IPS-18a (cell line): ENCODE measurements at regions not wholly inside any gene's neighbourhood (a gene's known extent, or its start where the extent isn't known, plus 50 kb on each side); places are given as distances from the start of the nearest gene placed in this dataset.
"Not testable (repeated sequence)": the region's sequence is repeated elsewhere in the genome, so short reads cannot be mapped to it uniquely, and the experiment has no call there.

Experiments
- H3K27ac ChIP-seq: one replicate; pipeline ENCODE4 v1.5.1; 2013; ENCODE audit warnings: low read length
- H3K27me3 ChIP-seq: one replicate; pipeline ENCODE4 v1.6.1; 2013; ENCODE audit warnings: mild to moderate bottlenecking, low read length; ENCODE audit not compliant: control insufficient read depth, insufficient read depth
- H3K36me3 ChIP-seq: one replicate; pipeline ENCODE4 v1.6.1; 2013; ENCODE audit warnings: low read depth, low read length; ENCODE audit not compliant: control insufficient read depth
- H3K4me1 ChIP-seq: one replicate; pipeline ENCODE4 v1.6.1; 2013; ENCODE audit warnings: low read depth, low read length; ENCODE audit not compliant: control insufficient read depth
- H3K4me3 ChIP-seq: one replicate; pipeline ENCODE4 v1.5.1; 2013; ENCODE audit warnings: low read length
- H3K9ac ChIP-seq: one replicate; pipeline ENCODE4 v1.6.1; 2013; ENCODE audit warnings: mild to moderate bottlenecking, low read length, moderate library complexity
- H3K9me3 ChIP-seq: one replicate; pipeline ENCODE4 v1.6.1; 2013; ENCODE audit warnings: low read depth, low read length; ENCODE audit not compliant: control insufficient read depth

DNA sequence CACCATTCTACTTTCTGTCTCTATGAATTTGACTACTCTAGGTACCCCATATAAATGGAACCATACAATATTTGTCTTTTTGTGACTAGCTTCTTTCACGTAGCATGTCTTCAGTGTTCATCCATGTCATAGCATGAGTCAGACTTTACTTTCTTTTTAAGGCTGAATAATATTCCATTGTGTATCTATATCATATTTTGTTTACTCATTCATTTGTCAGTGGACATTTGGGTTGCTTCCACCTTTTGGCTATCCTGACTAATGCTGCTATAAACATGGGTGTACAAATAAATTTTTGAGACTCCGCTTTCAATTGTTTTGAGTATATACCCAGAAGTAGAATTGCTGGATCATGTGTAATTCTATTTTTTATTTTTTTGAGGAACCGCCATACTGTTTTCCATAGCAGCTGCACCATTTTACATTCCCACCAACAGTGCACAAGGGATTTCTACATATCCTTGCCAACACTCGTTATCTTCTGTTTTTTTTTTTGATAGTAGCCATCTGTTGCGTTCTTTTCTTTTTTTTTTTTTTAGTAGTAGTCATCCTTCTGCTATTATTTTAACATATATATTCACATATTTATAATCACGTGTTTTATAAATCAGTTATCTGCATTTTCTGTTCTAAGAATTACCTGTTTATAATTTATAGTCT is 158.0 kb upstream of the MED14 start:
- peaks cover 9% of the 10 kb centered on the region for H3K9me3 ChIP-seq
- H3K4me1 ChIP-seq = peaks cover 10% of the 10 kb centered on the region
- no peaks in the 10 kb centered on the region for H3K27me3 ChIP-seq
- H3K4me3 ChIP-seq = no peak overlapping the region
- H3K27ac ChIP-seq = no peak overlapping the region
- H3K9ac ChIP-seq = no peak overlapping the region
- no peaks in the 10 kb centered on the region for H3K36me3 ChIP-seq

DNA sequence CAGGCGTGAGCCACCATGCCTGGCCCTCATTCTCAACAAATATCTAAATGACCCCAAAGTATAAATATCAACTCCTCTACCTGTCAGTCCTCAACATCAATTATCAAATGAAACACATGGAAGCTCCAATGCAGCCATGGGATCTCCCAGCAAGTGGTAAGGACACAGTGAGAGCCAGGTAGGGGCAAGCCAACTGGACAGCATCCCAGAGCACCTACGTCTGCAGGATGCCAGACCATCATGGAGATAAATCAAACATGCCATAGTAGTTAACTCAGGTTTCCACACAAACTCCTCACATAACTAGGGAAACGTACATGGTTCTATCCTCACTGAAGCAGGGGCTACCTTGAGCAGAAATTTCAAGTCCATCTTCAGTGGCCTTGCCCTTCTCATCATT is 159.9 kb upstream of the MED14 start:
- no peak overlapping the region for H3K4me3 ChIP-seq
- peaks cover 9% of the 10 kb centered on the region for H3K9me3 ChIP-seq
- no peaks in the 10 kb centered on the region for H3K36me3 ChIP-seq
- no peak overlapping the region for H3K9ac ChIP-seq
- no peak overlapping the region for H3K27ac ChIP-seq
- H3K4me1 ChIP-seq = peaks cover 8% of the 10 kb centered on the region
- H3K27me3 ChIP-seq = no peaks in the 10 kb centered on the region

DNA sequence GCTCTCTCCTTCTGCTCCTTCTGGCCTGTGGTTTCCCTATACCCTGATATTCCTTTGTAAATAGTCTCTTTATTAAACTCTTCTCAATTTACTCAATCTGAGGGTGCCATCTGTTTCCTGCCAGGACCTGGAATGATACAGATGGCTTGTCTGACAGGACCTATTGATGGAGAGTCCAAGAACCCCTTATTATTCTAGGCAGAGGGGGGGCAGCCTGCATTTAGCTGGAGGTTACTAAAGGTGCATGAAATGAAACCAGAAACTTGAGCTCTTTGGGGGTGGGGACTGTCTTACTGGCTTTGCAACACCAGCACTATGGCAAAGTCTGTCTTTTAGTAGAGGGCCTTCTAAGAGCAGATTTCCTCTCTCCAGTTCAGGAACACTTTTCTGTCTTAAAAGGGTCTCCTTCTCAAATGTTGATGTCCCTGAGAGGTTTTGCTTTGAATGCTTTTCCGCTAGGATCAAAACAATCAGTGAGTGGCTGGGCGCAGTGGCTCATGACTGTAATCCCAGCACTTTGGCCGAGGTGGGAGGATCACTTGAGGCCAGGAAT is 162.5 kb upstream of the MED14 start:
- Histone ChIP-seq H3K9ac (no peak overlapping the region), H3K9me3 (no peaks in the 10 kb centered on the region), H3K4me1 (peaks cover 8% of the 10 kb centered on the region), H3K36me3 (no peaks in the 10 kb centered on the region), H3K27me3 (no peaks in the 10 kb centered on the region), H3K27ac (no peak overlapping the region), H3K4me3 (no peak overlapping the region)

DNA sequence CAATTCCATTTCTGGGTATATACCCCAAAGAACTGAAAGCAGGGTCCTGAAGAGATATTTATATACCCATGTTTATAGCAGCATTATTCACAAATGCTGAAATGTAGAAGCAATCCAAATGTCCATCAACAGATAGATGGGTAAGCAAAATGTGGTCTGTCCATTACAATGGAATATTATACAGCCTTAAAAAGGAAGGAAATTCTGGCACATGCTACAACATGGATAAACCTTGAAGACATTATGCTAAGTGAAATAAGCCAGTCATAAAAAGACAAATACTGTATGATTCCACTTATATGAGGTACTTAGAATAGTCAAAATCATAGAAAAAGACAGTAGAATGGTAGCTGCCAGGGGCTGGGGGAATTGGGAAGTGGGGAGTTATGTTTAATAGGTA is 169.4 kb upstream of the MED14 start:
- H3K36me3 ChIP-seq = not testable (repeated sequence)

DNA sequence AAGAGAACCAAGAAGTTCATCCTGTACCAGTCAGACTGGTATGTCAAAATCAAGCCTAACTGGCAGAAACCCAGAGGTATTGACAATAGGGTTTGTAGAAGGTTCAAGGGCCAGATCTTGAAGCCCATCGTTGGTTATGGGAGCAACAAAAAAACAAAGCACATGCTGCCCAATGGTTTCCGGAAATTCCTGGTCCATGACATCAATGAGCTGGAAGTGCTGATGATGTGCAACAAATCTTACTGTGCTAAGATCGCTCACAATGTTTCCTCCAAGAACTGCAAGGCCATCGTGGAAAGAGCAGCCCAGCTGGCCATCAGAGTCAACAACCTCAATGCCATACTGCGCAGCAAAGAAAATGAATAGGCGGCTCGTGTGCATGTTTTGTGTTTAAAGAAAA is 172.7 kb upstream of the MED14 start:
- Histone ChIP-seq H3K27me3 (no peaks in the 10 kb centered on the region), H3K4me1 (no peaks in the 10 kb centered on the region), H3K27ac (no peak overlapping the region), H3K36me3 (no peaks in the 10 kb centered on the region), H3K4me3 (no peak overlapping the region), H3K9me3 (no peaks in the 10 kb centered on the region), H3K9ac (no peak overlapping the region)

More for the DNA sequence above, 169.4 kb upstream of the MED14 start:
- H3K27ac ChIP-seq, H3K4me1 ChIP-seq, H3K4me3 ChIP-seq, H3K9ac ChIP-seq, H3K9me3 ChIP-seq, H3K27me3 ChIP-seq: not testable (repeated sequence)

DNA sequence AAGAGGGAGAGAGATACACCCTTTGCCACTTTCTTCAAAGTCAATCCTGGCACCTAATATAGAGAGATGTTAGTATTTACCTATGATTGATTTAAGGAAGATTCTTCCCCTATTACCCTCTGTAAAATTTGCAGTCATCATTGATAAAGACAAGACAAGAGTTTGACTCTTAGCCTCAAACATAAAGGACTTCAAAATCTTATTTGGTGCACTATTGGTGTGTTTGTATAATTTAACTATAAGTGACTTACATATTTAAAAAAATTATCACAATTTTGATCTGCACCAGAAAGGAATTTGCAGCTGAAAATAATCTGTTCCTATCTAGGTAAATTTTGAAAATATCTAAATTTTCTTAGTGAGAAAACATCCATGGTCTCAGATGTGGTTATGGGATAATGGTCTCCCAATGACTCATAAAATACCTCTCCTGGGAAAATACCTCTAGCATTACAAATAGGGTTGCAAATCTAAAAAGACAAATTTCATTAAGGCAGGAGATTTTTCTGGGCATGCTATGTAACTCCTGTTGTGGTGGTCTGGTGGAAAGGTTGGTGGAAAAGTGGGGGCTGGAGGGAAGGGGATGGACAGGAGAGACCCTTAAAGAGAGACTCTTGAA is 173.6 kb upstream of the MED14 start:
- Histone ChIP-seq H3K9ac (no peak overlapping the region), H3K27me3 (no peaks in the 10 kb centered on the region), H3K4me3 (no peak overlapping the region), H3K4me1 (no peaks in the 10 kb centered on the region), H3K9me3 (no peaks in the 10 kb centered on the region), H3K27ac (no peak overlapping the region), H3K36me3 (no peaks in the 10 kb centered on the region)

DNA sequence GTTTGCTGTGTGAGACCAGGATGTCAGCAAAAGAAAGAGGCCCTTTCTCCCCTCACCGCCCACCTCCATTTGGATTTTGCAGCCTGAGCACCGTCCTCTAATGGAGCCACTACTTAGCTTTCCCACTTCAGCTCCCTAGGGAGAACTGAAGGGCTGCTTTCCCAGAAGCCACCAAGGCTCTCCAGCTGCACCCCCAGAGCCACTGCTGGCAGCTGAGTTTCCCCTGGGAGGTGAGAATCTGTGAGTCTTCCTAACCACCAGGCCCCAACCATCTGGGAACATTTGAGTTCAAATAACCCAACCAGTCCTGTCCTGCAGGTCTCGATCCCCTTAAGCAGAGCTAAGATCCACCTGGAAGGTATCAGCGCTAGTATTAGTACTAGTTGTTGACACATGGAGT is 173.1 kb upstream of the USP9X start:
- no peak overlapping the region for H3K27ac ChIP-seq
- no peaks in the 10 kb centered on the region for H3K9me3 ChIP-seq
- no peaks in the 10 kb centered on the region for H3K27me3 ChIP-seq
- H3K36me3 ChIP-seq = no peaks in the 10 kb centered on the region
- no peak overlapping the region for H3K9ac ChIP-seq
- no peak overlapping the region for H3K4me3 ChIP-seq
- H3K4me1 ChIP-seq = peaks cover 4% of the 10 kb centered on the region

DNA sequence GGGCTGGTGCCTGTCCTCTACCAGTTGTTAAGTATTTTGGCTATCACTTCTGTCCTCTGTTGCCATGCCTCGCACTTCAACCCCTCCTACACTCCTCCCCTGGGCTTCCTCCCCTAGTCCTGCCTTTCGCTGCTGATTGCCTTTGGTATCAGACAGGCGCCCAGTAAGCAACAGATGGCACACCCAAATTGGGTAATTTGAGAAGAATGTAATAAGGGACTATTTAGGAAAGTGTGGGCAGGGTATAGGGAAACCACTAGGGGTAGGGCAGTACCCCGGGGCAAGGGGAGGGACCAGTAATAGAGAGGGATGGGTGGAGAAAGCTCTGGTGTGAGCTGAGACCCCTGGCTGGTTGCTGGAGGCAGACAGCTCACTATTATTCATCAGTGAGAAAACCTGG is 172.7 kb upstream of the USP9X start:
- Histone ChIP-seq H3K27ac (no peak overlapping the region), H3K9ac (no peak overlapping the region)

DNA sequence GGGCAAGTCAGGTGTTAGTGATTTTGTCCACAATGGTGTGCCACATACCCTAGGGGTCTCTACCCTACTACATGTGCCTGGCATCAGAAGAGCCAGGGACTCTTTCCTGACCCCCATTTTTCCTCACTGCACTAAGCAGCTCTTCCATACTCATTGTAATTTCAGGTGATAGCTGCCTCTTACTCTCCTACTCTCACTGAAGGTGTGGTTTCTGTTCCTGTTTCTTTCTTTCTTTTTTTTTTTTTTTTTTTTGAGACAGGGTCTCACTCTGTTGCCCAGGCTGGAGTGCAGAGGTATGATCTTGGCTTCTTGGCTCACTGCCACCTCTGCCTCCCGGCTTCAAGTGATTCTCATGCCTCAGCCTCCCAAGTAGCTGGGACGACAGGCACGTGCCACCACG is 164.9 kb upstream of the USP9X start:
- Histone ChIP-seq H3K27me3 (no peaks in the 10 kb centered on the region), H3K36me3 (no peaks in the 10 kb centered on the region), H3K9ac (no peak overlapping the region), H3K9me3 (peaks cover 11% of the 10 kb centered on the region), H3K27ac (no peak overlapping the region), H3K4me1 (peaks cover 4% of the 10 kb centered on the region), H3K4me3 (no peak overlapping the region)

More for the DNA sequence above, 172.7 kb upstream of the USP9X start:
- Histone ChIP-seq H3K9me3 (no peaks in the 10 kb centered on the region), H3K36me3 (no peaks in the 10 kb centered on the region), H3K27me3 (no peaks in the 10 kb centered on the region), H3K4me3 (no peak overlapping the region), H3K4me1 (peaks cover 4% of the 10 kb centered on the region)

DNA sequence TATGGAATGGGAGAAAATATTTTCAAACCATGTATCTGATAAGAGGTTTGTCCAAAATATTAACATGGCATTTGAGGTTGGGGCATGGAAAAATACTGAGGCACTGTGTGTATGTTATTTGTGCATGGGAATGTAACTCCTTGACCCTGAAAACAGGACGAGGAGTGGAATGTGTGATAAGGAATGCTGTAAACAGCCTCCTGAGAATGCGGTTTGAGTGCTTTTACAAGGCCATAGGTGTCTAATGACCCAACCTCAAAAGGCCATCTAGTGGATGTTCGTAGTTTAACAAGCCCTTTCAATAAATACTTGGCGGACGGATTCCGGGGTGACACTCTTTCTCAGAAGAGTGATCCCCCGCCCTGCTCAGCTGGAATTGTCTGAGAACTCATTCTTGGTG is 162.9 kb upstream of the USP9X start:
- Histone ChIP-seq H3K4me1 (no peaks in the 10 kb centered on the region), H3K9me3 (peaks cover 11% of the 10 kb centered on the region), H3K9ac (no peak overlapping the region), H3K4me3 (no peak overlapping the region), H3K27ac (peak overlapping the region; percentile 33), H3K27me3 (no peaks in the 10 kb centered on the region), H3K36me3 (no peaks in the 10 kb centered on the region)

DNA sequence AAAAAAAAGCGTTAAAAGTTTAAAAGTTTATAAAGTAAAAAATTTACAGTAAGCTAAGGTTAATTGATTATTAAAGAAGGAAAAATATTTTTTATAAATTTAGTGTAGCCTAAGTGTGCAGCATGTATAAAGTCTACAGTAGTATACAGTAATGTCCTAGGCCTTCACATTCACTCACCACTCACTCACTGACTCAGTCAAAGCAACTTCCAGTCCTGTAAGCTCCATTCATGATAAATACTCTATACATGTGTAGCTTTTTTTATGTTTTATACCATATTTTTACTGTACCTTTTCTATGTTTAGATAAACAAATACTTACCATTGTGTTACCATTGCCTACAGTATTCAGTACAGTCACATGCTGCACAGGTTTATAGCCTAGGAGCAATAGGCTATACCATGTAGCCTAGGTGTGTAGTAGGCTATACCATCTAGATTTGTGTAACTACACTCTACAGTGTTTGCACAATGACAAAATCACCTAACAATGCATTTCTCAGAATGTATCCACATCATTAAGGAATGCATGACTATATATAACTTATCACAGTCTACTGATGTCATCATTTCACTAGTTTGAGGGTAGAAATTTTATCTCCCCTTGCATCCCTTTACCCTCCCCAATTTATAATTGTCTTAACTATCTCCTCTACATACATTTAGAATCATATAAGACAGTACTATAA is 158.4 kb upstream of the USP9X start:
- not testable (repeated sequence) for H3K9ac ChIP-seq, H3K27me3 ChIP-seq, H3K9me3 ChIP-seq, H3K4me3 ChIP-seq, H3K4me1 ChIP-seq, H3K36me3 ChIP-seq, H3K27ac ChIP-seq
